ENCODE measurements at regions not wholly inside any gene's neighbourhood (a gene's known extent, or its start where the extent isn't known, plus 50 kb on each side); places are given as distances from the start of the nearest gene placed in this dataset.
"Not testable (repeated sequence)": the region's sequence is repeated elsewhere in the genome, so short reads cannot be mapped to it uniquely, and the experiment has no call there.

- Histone ChIP-seq H3K4me3 (no peak overlapping the region), H3K9ac (no peak overlapping the region), H3K4me1 (no peaks in the 10 kb centered on the region), H3K4me2 (no peak overlapping the region), H3K9me3 (no peaks in the 10 kb centered on the region), H4K20me1 (no peaks in the 10 kb centered on the region), H3K27me3 (no peaks in the 10 kb centered on the region), H3K27ac (no peak overlapping the region), H3K36me3 (no peaks in the 10 kb centered on the region)
- TF ChIP-seq Cebpa-rat (IDR thresholded peaks at IDR 0.05): no peak
These were observed 1696.1 kb downstream of the SI start for GRCh38 chr3:163382183-163382582.

DNA sequence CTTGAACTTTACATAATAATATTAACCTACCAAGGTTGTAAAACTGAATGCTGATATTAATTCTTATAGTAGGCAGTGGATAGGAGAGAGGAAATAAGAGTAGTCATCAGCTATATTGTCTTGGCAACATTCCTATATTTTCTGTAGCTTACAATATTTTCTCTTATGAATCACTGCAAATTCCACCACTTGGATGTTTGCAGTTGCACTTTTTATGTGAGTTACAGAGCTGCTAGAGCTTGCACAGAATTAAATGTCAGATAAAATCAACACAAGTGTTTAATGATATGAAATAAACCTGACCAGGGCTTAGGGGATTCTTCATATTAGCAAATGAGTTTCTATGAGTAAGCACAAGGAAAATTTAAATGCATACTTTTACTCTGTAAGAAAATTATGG lies 1710.1 kb downstream of the SI start:
- H3K4me1 ChIP-seq: no peaks in the 10 kb centered on the region

DNA sequence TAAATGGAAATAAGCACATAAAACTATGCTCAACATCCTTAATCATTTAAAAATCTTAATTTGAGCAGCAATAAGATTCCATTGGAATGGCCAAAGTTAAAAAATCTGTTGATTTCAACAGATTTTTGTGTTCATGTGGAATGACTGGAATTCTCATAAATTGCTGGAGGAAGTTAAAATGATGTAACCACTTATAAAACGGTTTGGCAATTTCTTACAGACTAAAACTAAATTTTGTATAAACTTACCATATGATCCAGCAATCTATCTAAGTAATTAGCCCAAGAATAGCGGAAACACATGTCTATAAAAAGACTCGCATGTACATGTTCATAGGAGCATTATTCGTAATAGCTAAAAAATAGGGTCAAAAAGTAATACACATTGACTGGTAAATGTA lies 1713.6 kb downstream of the SI start:
- no peaks in the 10 kb centered on the region for H3K36me3 ChIP-seq
- no peak overlapping the region for H3K4me2 ChIP-seq

More for the DNA sequence above, 1710.1 kb downstream of the SI start:
- Histone ChIP-seq H3K9me3 (no peaks in the 10 kb centered on the region), H3K4me3 (no peak overlapping the region), H3K36me3 (no peaks in the 10 kb centered on the region), H3K9ac (no peak overlapping the region), H3K4me2 (no peak overlapping the region), H3K27ac (no peak overlapping the region), H4K20me1 (no peaks in the 10 kb centered on the region), H3K27me3 (no peaks in the 10 kb centered on the region)
- no peak for TF ChIP-seq Cebpa-rat (IDR thresholded peaks at IDR 0.05)

DNA sequence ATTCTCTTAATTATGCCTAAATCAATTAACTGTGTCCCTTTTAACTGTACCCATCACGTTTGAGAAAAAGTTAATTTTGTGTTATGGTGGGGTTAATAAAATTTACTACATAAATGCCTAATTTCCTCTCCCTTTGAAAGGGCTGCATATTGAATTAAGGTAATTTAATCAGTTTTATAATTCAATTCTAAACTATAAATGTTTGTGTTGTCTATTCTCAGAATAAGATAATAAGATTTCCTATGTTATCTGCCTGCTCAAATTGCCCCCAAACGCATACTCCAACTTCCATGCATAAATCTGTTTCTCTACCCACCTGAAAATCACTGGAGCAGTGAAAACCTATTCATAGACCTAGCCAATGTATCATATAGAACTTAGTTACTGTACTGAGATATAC lies 1716.1 kb downstream of the SI start:
- H3K27me3 ChIP-seq: no peaks in the 10 kb centered on the region
- no peaks in the 10 kb centered on the region for H4K20me1 ChIP-seq
- no peaks in the 10 kb centered on the region for H3K9me3 ChIP-seq
- no peak overlapping the region for H3K4me2 ChIP-seq
- H3K4me3 ChIP-seq: no peak overlapping the region
- TF ChIP-seq Cebpa-rat (IDR thresholded peaks at IDR 0.05): no peak
- H3K9ac ChIP-seq: no peak overlapping the region
- H3K27ac ChIP-seq: no peak overlapping the region
- no peaks in the 10 kb centered on the region for H3K4me1 ChIP-seq
- no peaks in the 10 kb centered on the region for H3K36me3 ChIP-seq

More for the DNA sequence above, 1713.6 kb downstream of the SI start:
- H3K27ac ChIP-seq: no peak overlapping the region
- no peak overlapping the region for H3K4me3 ChIP-seq
- H3K27me3 ChIP-seq: no peaks in the 10 kb centered on the region
- H3K9ac ChIP-seq: no peak overlapping the region
- H4K20me1 ChIP-seq: no peaks in the 10 kb centered on the region
- H3K4me1 ChIP-seq: no peaks in the 10 kb centered on the region
- no peaks in the 10 kb centered on the region for H3K9me3 ChIP-seq
- no peak for TF ChIP-seq Cebpa-rat (IDR thresholded peaks at IDR 0.05)

GRCh38 chr3:163361357-163361878 lies 1716.9 kb downstream of the SI start:
- not testable (repeated sequence) for H3K9ac ChIP-seq, H3K27ac ChIP-seq, H3K27me3 ChIP-seq, H3K4me3 ChIP-seq, H3K9me3 ChIP-seq, H3K4me1 ChIP-seq, H3K4me2 ChIP-seq, H3K36me3 ChIP-seq, H4K20me1 ChIP-seq

GRCh38 chr3:163347944-163348343 lies 1730.4 kb downstream of the SI start:
- Histone ChIP-seq H3K27ac (no peak overlapping the region), H4K20me1 (no peaks in the 10 kb centered on the region), H3K4me1 (no peaks in the 10 kb centered on the region), H3K9me3 (no peaks in the 10 kb centered on the region), H3K36me3 (no peaks in the 10 kb centered on the region), H3K27me3 (no peaks in the 10 kb centered on the region), H3K9ac (no peak overlapping the region), H3K4me2 (no peak overlapping the region), H3K4me3 (no peak overlapping the region)
- no peak for TF ChIP-seq Cebpa-rat (IDR thresholded peaks at IDR 0.05)

DNA sequence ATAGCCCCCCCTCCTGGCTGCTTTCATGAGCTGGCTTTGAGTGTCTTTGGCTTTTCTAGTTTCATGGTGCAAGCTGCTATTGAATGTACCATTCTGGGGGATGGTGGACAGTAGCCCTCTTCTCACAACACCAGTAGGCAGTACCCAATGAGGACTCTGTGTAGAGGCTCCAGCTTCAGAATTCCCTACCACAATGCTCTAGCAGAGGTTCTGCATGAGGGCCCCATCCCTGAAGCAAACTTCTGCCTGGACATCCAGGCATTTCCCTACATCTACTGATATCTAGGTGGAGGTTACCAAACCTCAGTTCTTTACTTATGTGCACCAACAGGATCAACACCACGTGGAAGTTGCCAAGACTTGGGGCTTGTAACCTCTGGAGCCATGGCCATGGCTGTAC lies 1742.9 kb downstream of the SI start:
- Histone ChIP-seq H3K4me1 (no peaks in the 10 kb centered on the region), H3K4me3 (no peak overlapping the region), H4K20me1 (no peaks in the 10 kb centered on the region), H3K9me3 (peaks cover 18% of the 10 kb centered on the region), H3K9ac (no peak overlapping the region), H3K27me3 (no peaks in the 10 kb centered on the region), H3K4me2 (no peak overlapping the region), H3K36me3 (no peaks in the 10 kb centered on the region), H3K27ac (no peak overlapping the region)
- no peak for TF ChIP-seq Cebpa-rat (IDR thresholded peaks at IDR 0.05)

GRCh38 chr3:163328680-163329079 lies 1749.6 kb downstream of the SI start:
- no peaks in the 10 kb centered on the region for H3K27me3 ChIP-seq
- H3K36me3 ChIP-seq: no peaks in the 10 kb centered on the region
- H3K9ac ChIP-seq: no peak overlapping the region
- H3K4me3 ChIP-seq: no peak overlapping the region
- no peaks in the 10 kb centered on the region for H3K4me1 ChIP-seq
- H3K9me3 ChIP-seq: peaks cover 10% of the 10 kb centered on the region
- H3K27ac ChIP-seq: no peak overlapping the region
- H4K20me1 ChIP-seq: no peaks in the 10 kb centered on the region
- no peak overlapping the region for H3K4me2 ChIP-seq
- TF ChIP-seq Cebpa-rat (IDR thresholded peaks at IDR 0.05): no peak

GRCh38 chr3:163327086-163327485 lies 1751.2 kb downstream of the SI start:
- Histone ChIP-seq H3K36me3 (no peaks in the 10 kb centered on the region), H3K4me3 (no peak overlapping the region), H3K27ac (no peak overlapping the region), H3K4me1 (no peaks in the 10 kb centered on the region), H4K20me1 (no peaks in the 10 kb centered on the region), H3K9ac (no peak overlapping the region), H3K4me2 (no peak overlapping the region), H3K27me3 (no peaks in the 10 kb centered on the region), H3K9me3 (peaks cover 11% of the 10 kb centered on the region)
- TF ChIP-seq Cebpa-rat (IDR thresholded peaks at IDR 0.05): no peak

DNA sequence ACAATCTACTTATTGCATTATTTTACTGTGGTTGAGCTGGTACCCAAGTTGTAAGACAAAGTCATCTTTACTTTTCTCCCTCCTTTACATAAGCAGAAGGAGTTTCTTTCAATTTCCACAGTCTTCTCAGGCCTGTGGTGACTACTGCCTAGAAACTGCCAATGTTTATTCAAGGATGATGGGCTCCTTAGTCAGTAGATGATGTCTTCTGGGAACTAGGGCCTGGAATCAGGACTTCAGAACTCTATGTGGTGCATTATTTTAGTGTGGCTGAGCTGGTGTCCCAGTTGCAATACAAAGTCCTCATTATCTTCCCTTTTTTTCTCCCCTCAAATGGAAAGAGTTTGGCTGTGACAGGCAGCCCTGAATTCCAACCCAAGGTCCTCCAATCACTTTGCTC lies 1762.5 kb downstream of the SI start:
- TF ChIP-seq Cebpa-rat (IDR thresholded peaks at IDR 0.05): no peak
- H4K20me1 ChIP-seq: no peaks in the 10 kb centered on the region

GRCh38 chr3:163306405-163306804 lies 1771.9 kb downstream of the SI start:
- Histone ChIP-seq H4K20me1 (no peaks in the 10 kb centered on the region), H3K4me2 (no peak overlapping the region), H3K27ac (no peak overlapping the region), H3K9me3 (peaks cover 9% of the 10 kb centered on the region; the same call in 1 of the 2 replicates), H3K9ac (no peak overlapping the region), H3K36me3 (no peaks in the 10 kb centered on the region), H3K27me3 (no peaks in the 10 kb centered on the region), H3K4me1 (no peaks in the 10 kb centered on the region), H3K4me3 (no peak overlapping the region)
- no peak for TF ChIP-seq Cebpa-rat (IDR thresholded peaks at IDR 0.05)

More for the DNA sequence above, 1762.5 kb downstream of the SI start:
- Histone ChIP-seq H3K4me2 (no peak overlapping the region), H3K4me3 (no peak overlapping the region), H3K27ac (no peak overlapping the region), H3K9me3 (no peaks in the 10 kb centered on the region), H3K36me3 (no peaks in the 10 kb centered on the region), H3K27me3 (no peaks in the 10 kb centered on the region), H3K4me1 (no peaks in the 10 kb centered on the region), H3K9ac (no peak overlapping the region)

All from BLaER1 (cell line).